Endothelial cell (in vitro differentiated cells): ENCODE measurements at regions not wholly inside any gene's neighbourhood (a gene's known extent, or its start where the extent isn't known, plus 50 kb on each side); places are given as distances from the start of the nearest gene placed in this dataset.

Experiments used
- DNase-seq: peaks from one replicate; pipeline ENCODE4 v3.0.0; 2021; ENCODE audit warnings: low spot score
- H3K27ac Mint-ChIP-seq: one replicate; pipeline ENCODE4 v1.8.0; 2021; ENCODE audit warnings: mixed read lengths, inconsistent platforms; ENCODE audit not compliant: unreplicated experiment
- H3K27me3 Mint-ChIP-seq: one replicate; pipeline ENCODE4 v1.8.0; 2021; ENCODE audit warnings: mild to moderate bottlenecking, moderate library complexity, mixed read lengths, inconsistent platforms; ENCODE audit not compliant: unreplicated experiment
- H3K36me3 Mint-ChIP-seq: one replicate; pipeline ENCODE4 v1.8.0; 2021; ENCODE audit warnings: mild to moderate bottlenecking, low read depth, mixed read lengths, inconsistent platforms; ENCODE audit not compliant: unreplicated experiment
- H3K4me1 Mint-ChIP-seq: one replicate; pipeline ENCODE4 v1.8.0; 2021; ENCODE audit warnings: mild to moderate bottlenecking, mixed read lengths, inconsistent platforms; ENCODE audit not compliant: unreplicated experiment
- H3K4me3 Mint-ChIP-seq: one replicate; pipeline ENCODE4 v1.8.0; 2021; ENCODE audit warnings: mild to moderate bottlenecking, mixed read lengths, inconsistent platforms; ENCODE audit not compliant: unreplicated experiment
- H3K9me3 Mint-ChIP-seq: one replicate; pipeline ENCODE4 v1.8.0; 2021; ENCODE audit warnings: mixed read lengths, inconsistent platforms; ENCODE audit not compliant: unreplicated experiment
- CTCF ChIP-seq: fragments of 200-600 bp; sonication (generic); IDR thresholded peaks from one replicate; pipeline ENCODE4 v1.5.0; 2021; ENCODE audit warnings: antibody characterized with exemption; ENCODE audit not compliant: unreplicated experiment

- no peaks in the 10 kb centered on the region for H3K9me3 Mint-ChIP-seq
- no peaks in the 10 kb centered on the region for H3K27me3 Mint-ChIP-seq
- peak; percentile 50 for DNase-seq
- no peaks in the 10 kb centered on the region for H3K36me3 Mint-ChIP-seq
- TF ChIP-seq CTCF = no peak
- H3K27ac Mint-ChIP-seq = peak overlapping the region; percentile 96
- H3K4me3 Mint-ChIP-seq = peak overlapping the region; percentile 99
- H3K4me1 Mint-ChIP-seq = peaks cover 3% of the 10 kb centered on the region
Measured at GRCh38 chrX:63560601-63561218, 209.6 kb upstream of the SPIN4 start.

GRCh38 chrX:63551856-63552255, 200.7 kb upstream of the SPIN4 start:
- no peak for TF ChIP-seq CTCF
- peaks cover 5% of the 10 kb centered on the region for H3K36me3 Mint-ChIP-seq
- H3K27ac Mint-ChIP-seq = no peak overlapping the region
- no peak for DNase-seq
- no peaks in the 10 kb centered on the region for H3K9me3 Mint-ChIP-seq
- H3K4me3 Mint-ChIP-seq = no peak overlapping the region
- no peaks in the 10 kb centered on the region for H3K4me1 Mint-ChIP-seq
- no peaks in the 10 kb centered on the region for H3K27me3 Mint-ChIP-seq

GRCh38 chrX:63530654-63531053, 179.5 kb upstream of the SPIN4 start:
- Mint-ChIP-seq H3K27me3 (no peaks in the 10 kb centered on the region), H3K36me3 (no peaks in the 10 kb centered on the region), H3K4me1 (no peaks in the 10 kb centered on the region), H3K9me3 (no peaks in the 10 kb centered on the region), H3K27ac (no peak overlapping the region), H3K4me3 (no peak overlapping the region)
- TF ChIP-seq CTCF = no peak
- no peak for DNase-seq

GRCh38 chrX:63529961-63530360, 178.8 kb upstream of the SPIN4 start:
- no peaks in the 10 kb centered on the region for H3K9me3 Mint-ChIP-seq

More at GRCh38 chrX:63529961-63530360, 178.8 kb upstream of the SPIN4 start:
- no peak overlapping the region for H3K4me3 Mint-ChIP-seq
- H3K4me1 Mint-ChIP-seq = no peaks in the 10 kb centered on the region
- H3K27ac Mint-ChIP-seq = no peak overlapping the region
- no peaks in the 10 kb centered on the region for H3K36me3 Mint-ChIP-seq
- no peak for DNase-seq
- TF ChIP-seq CTCF = no peak
- H3K27me3 Mint-ChIP-seq = no peaks in the 10 kb centered on the region
